ENCODE measurements at regions not wholly inside any gene's neighbourhood (a gene's known extent, or its start where the extent isn't known, plus 50 kb on each side); places are given as distances from the start of the nearest gene placed in this dataset.

GRCh38 chr5:4129523-4129922 lies 533.9 kb downstream of the IRX1 start:
- no peak for TF ChIP-seq CTCF (IDR thresholded peaks at IDR 0.05; ENCODE audit: unreplicated experiment)
- CTCF ChIA-PET, result no interaction called here
- DNase-seq, result no peak
- BruUV-seq (replicated peaks), result no TSS peak
- intact Hi-C loops (cut with micrococcal nuclease; ENCODE audit: unreplicated experiment), result no loop called here
- Mint-ChIP-seq H3K36me3 (ENCODE audit: insufficient read depth, unreplicated experiment) (no peaks in the 10 kb centered on the region), H3K27me3 (ENCODE audit: unreplicated experiment) (no peaks in the 10 kb centered on the region), H3K4me3 (ENCODE audit: low read depth, unreplicated experiment) (no peak overlapping the region), H3K4me1 (ENCODE audit: low read depth, unreplicated experiment) (no peaks in the 10 kb centered on the region), H3K9me3 (ENCODE audit: low read depth, unreplicated experiment) (peaks cover 20% of the 10 kb centered on the region), H3K27ac (ENCODE audit: unreplicated experiment) (no peak overlapping the region)

GRCh38 chr5:4130819-4131218 lies 535.2 kb downstream of the IRX1 start:
- H3K9me3 Mint-ChIP-seq (ENCODE audit: low read depth, unreplicated experiment), result peaks cover 13% of the 10 kb centered on the region
- no peak for DNase-seq
- TF ChIP-seq CTCF (IDR thresholded peaks at IDR 0.05; ENCODE audit: unreplicated experiment), result no peak
- no peaks in the 10 kb centered on the region for H3K4me1 Mint-ChIP-seq (ENCODE audit: low read depth, unreplicated experiment)
- no TSS peak for BruUV-seq (replicated peaks)
- no peak overlapping the region for H3K4me3 Mint-ChIP-seq (ENCODE audit: low read depth, unreplicated experiment)
- CTCF ChIA-PET, result no interaction called here
- intact Hi-C loops (cut with micrococcal nuclease; ENCODE audit: unreplicated experiment), result no loop called here
- H3K27ac Mint-ChIP-seq (ENCODE audit: unreplicated experiment), result no peak overlapping the region
- H3K36me3 Mint-ChIP-seq (ENCODE audit: insufficient read depth, unreplicated experiment), result no peaks in the 10 kb centered on the region
- no peaks in the 10 kb centered on the region for H3K27me3 Mint-ChIP-seq (ENCODE audit: unreplicated experiment)

- DNase-seq, result no peak
- Mint-ChIP-seq H3K36me3 (ENCODE audit: insufficient read depth, unreplicated experiment) (no peaks in the 10 kb centered on the region), H3K27ac (ENCODE audit: unreplicated experiment) (no peak overlapping the region), H3K4me1 (ENCODE audit: low read depth, unreplicated experiment) (no peaks in the 10 kb centered on the region), H3K27me3 (ENCODE audit: unreplicated experiment) (no peaks in the 10 kb centered on the region), H3K4me3 (ENCODE audit: low read depth, unreplicated experiment) (no peak overlapping the region), H3K9me3 (ENCODE audit: low read depth, unreplicated experiment) (peaks cover 9% of the 10 kb centered on the region)
- no TSS peak for BruUV-seq (replicated peaks)
- TF ChIP-seq CTCF (IDR thresholded peaks at IDR 0.05; ENCODE audit: unreplicated experiment), result no peak
- CTCF ChIA-PET, result no interaction called here
- intact Hi-C loops (cut with micrococcal nuclease; ENCODE audit: unreplicated experiment), result no loop called here
Measured at GRCh38 chr5:4137781-4138180, 542.1 kb downstream of the IRX1 start.

GRCh38 chr5:4142842-4143241 lies 547.2 kb downstream of the IRX1 start:
- no peaks in the 10 kb centered on the region for H3K27me3 Mint-ChIP-seq (ENCODE audit: unreplicated experiment)
- H3K27ac Mint-ChIP-seq (ENCODE audit: unreplicated experiment), result no peak overlapping the region
- CTCF ChIA-PET, result no interaction called here
- intact Hi-C loops (cut with micrococcal nuclease; ENCODE audit: unreplicated experiment), result no loop called here
- H3K4me1 Mint-ChIP-seq (ENCODE audit: low read depth, unreplicated experiment), result no peaks in the 10 kb centered on the region
- H3K36me3 Mint-ChIP-seq (ENCODE audit: insufficient read depth, unreplicated experiment), result no peaks in the 10 kb centered on the region
- peaks cover 10% of the 10 kb centered on the region for H3K9me3 Mint-ChIP-seq (ENCODE audit: low read depth, unreplicated experiment)
- DNase-seq, result no peak
- BruUV-seq (replicated peaks), result no TSS peak
- no peak overlapping the region for H3K4me3 Mint-ChIP-seq (ENCODE audit: low read depth, unreplicated experiment)
- no peak for TF ChIP-seq CTCF (IDR thresholded peaks at IDR 0.05; ENCODE audit: unreplicated experiment)
